ENCODE measurements at regions not wholly inside any gene's neighbourhood (a gene's known extent, or its start where the extent isn't known, plus 50 kb on each side); places are given as distances from the start of the nearest gene placed in this dataset.

DNA sequence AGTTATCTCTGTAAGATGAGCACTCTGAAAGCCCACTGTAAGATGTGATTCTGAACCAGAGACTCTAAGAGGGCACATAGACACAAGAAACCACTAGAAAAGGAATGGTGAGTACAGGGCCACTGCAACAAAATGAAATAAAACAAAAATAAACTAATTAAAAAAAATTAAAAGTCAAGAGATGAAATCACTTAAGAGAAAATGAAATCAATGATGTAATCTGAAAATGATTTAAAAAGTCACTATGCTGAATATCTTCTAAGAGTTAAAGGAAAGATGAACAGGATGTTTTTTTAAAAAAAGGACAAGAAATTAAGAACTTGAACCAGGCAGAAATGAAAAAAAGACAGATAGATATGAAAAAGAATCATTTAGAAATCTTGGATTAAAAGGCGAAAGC is 110.6 kb upstream of the OLIG2 start:
- TF ChIP-seq, protein P1, sequence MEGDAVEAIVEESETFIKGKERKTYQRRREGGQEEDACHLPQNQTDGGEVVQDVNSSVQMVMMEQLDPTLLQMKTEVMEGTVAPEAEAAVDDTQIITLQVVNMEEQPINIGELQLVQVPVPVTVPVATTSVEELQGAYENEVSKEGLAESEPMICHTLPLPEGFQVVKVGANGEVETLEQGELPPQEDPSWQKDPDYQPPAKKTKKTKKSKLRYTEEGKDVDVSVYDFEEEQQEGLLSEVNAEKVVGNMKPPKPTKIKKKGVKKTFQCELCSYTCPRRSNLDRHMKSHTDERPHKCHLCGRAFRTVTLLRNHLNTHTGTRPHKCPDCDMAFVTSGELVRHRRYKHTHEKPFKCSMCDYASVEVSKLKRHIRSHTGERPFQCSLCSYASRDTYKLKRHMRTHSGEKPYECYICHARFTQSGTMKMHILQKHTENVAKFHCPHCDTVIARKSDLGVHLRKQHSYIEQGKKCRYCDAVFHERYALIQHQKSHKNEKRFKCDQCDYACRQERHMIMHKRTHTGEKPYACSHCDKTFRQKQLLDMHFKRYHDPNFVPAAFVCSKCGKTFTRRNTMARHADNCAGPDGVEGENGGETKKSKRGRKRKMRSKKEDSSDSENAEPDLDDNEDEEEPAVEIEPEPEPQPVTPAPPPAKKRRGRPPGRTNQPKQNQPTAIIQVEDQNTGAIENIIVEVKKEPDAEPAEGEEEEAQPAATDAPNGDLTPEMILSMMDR (IDR thresholded peaks at IDR 0.05; ENCODE audit: low read length): no peak
- no peak for TF ChIP-seq EZH2 (optimal IDR thresholded peaks at IDR 0.05; ENCODE audit: low read depth, low read length)
